ENCODE measurements at regions not wholly inside any gene's neighbourhood (a gene's known extent, or its start where the extent isn't known, plus 50 kb on each side); places are given as distances from the start of the nearest gene placed in this dataset.
A peak's percentile ranks its signal among the peaks of the same experiment; 100 is the strongest.
"Not testable (repeated sequence)": the region's sequence is repeated elsewhere in the genome, so short reads cannot be mapped to it uniquely, and the experiment has no call there.

DNA sequence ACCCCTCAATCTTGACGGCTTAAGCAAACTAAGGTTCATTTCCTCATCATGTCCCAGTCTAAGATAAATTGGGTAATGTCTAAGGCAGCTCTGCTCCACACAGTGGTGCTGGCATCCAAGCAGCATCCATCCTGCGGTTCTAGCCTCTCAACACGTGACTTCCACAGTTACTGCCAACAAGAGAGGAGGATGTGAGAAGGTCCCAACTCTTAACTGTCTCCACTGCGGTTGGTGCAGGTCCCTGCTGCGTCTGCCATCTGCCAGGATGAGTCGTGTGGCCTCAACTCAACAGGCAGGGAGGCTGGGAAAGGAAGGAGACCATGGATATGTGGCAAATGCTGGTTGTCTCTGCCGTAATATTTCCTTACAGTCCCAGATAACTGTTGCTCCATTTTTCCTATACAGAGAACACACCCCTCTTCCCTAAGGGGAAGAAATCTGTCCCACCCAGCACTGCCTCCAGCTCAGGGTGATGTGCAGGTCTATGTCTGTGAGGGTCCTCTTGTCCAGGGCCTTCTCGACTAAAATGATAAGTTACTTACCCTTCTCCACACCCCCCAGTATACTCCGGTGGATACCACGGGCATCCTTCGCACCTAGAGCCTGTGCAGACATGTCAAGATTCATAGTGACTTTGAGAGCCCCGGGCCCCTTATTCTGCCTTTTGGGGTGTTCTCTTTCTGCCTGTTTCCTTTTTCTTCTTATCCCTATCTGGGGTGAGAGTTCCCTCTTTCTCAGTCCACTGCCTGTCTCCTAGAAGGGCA lies 64.7 kb downstream of the KCNJ18 start:
- intact Hi-C loops (cut with DNase I): no loop called here
- Histone ChIP-seq H3K27ac (no peak overlapping the region), H3K36me3 (no peaks in the 10 kb centered on the region), H3K9me3 (no peaks in the 10 kb centered on the region), H3K4me1 (no peaks in the 10 kb centered on the region), H3K4me3 (no peak overlapping the region), H3K27me3 (no peaks in the 10 kb centered on the region)
- TF ChIP-seq, protein P1, sequence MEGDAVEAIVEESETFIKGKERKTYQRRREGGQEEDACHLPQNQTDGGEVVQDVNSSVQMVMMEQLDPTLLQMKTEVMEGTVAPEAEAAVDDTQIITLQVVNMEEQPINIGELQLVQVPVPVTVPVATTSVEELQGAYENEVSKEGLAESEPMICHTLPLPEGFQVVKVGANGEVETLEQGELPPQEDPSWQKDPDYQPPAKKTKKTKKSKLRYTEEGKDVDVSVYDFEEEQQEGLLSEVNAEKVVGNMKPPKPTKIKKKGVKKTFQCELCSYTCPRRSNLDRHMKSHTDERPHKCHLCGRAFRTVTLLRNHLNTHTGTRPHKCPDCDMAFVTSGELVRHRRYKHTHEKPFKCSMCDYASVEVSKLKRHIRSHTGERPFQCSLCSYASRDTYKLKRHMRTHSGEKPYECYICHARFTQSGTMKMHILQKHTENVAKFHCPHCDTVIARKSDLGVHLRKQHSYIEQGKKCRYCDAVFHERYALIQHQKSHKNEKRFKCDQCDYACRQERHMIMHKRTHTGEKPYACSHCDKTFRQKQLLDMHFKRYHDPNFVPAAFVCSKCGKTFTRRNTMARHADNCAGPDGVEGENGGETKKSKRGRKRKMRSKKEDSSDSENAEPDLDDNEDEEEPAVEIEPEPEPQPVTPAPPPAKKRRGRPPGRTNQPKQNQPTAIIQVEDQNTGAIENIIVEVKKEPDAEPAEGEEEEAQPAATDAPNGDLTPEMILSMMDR (IDR thresholded peaks at IDR 0.05): no peak
- ATAC-seq (no peak), DNase-seq (no peak)

DNA sequence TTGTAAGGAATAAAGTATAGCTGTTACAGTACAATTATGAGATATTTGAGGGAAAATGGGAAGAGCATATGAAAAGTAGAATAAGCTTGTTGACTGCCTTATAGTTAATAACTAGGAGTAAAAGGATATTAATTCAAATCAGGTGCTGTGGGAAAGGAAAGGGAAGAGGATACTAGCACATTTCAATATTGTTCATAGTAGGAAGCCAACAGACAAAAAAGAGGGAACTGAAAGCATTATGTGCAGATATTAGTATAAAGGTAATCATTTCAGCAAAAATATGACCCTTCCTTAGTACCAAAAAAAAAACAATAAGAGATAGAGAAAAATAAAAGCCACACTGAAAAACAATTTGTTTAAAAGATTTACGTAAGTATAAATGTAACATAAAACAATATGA lies 67.3 kb downstream of the KCNJ18 start:
- H3K9me3 ChIP-seq; DNase-seq; H3K27me3 ChIP-seq; H3K4me1 ChIP-seq; ATAC-seq; H3K27ac ChIP-seq; H3K4me3 ChIP-seq; intact Hi-C loops (cut with DNase I); H3K36me3 ChIP-seq: not testable (repeated sequence)

DNA sequence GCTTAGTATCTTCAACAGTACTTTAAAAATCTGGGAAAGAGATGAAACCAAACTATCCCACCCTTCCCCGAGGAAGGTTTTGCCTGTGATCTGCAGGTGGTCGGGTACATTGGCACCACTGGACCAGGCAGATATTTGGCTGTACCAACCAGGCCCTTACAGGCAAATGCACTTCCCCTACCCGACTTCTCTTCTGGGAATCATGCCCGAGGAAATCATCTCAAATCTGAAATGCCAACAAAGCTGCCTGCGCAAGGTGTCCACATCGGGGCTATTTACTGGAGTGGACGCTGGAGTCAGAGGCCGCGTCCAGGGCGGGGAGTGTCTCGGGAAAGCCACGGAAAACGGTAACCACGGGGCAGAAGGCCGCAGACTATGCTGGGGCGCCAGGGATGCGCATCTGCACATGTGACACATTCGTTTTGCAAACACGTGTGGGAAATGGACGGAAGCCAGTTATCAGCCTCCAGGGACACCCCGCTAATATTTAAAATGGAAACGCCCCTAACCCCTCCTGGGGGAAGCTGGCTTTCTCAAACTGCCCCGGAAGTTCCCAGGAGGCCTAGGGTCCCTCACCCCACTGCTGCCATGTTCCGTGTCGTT lies 71.5 kb downstream of the KCNJ18 start:
- ATAC-seq; H3K9me3 ChIP-seq; H3K27me3 ChIP-seq; intact Hi-C loops (cut with DNase I); H3K4me1 ChIP-seq; H3K36me3 ChIP-seq; H3K4me3 ChIP-seq; H3K27ac ChIP-seq: not testable (repeated sequence)
- peak; percentile 48 for DNase-seq

DNA sequence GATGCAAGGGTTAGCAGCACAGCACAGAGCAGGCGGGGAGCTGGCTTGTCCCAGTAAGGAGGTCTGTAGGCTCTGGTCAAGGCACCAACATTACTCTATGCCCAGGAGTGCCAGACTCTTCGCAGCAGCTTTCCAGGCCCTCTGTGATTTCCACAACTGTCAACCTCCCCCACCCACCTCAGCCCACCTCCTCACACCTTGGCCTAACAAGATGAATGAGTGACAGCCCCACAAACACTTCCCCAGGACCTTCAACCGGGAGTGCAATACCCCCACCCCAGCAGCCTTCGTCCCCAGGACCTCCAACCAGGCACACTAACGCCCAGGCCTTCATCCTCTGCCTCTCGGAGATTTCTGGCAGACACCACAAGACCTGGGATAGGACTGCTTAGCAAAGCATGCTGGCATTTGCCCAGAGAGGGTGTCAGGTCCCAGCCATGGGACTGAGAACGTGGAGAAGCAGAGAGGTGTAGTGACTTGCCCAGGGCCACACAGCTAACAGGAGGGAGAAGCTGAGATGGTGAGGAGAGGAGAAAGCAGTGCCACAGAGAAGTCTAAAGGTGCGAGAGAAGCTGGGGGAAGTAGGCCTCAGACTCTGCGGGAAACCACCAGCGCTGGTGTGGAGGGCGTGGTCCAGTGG lies 73.4 kb downstream of the KCNJ18 start:
- ATAC-seq; H3K9me3 ChIP-seq; H3K4me3 ChIP-seq; H3K36me3 ChIP-seq; H3K27ac ChIP-seq; H3K4me1 ChIP-seq; intact Hi-C loops (cut with DNase I); H3K27me3 ChIP-seq: not testable (repeated sequence)
- DNase-seq: peak; percentile 29

DNA sequence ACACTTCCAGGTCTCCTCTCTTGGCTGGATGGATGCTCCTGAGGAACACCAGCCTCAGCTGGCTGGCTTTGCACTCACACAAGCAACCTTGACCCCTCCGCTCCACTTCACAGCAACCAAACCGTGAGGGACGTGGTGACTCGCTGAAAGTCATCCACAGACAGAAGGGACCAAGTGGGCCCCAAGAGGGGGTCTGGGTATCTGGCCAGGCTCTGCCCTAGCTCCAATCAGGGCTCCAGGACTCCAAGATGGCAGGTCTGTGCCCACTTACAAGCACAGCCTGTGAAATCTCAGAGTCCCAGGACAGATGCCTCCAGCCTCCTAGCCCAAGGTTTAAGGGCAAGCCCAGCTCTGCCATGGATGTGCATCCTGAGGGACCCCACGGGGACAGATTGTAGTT lies 74.2 kb downstream of the KCNJ18 start:
- H3K9me3 ChIP-seq; H3K4me1 ChIP-seq; H3K27me3 ChIP-seq; intact Hi-C loops (cut with DNase I); H3K36me3 ChIP-seq; H3K4me3 ChIP-seq; ATAC-seq; H3K27ac ChIP-seq: not testable (repeated sequence)
- DNase-seq: peak; percentile 19

DNA sequence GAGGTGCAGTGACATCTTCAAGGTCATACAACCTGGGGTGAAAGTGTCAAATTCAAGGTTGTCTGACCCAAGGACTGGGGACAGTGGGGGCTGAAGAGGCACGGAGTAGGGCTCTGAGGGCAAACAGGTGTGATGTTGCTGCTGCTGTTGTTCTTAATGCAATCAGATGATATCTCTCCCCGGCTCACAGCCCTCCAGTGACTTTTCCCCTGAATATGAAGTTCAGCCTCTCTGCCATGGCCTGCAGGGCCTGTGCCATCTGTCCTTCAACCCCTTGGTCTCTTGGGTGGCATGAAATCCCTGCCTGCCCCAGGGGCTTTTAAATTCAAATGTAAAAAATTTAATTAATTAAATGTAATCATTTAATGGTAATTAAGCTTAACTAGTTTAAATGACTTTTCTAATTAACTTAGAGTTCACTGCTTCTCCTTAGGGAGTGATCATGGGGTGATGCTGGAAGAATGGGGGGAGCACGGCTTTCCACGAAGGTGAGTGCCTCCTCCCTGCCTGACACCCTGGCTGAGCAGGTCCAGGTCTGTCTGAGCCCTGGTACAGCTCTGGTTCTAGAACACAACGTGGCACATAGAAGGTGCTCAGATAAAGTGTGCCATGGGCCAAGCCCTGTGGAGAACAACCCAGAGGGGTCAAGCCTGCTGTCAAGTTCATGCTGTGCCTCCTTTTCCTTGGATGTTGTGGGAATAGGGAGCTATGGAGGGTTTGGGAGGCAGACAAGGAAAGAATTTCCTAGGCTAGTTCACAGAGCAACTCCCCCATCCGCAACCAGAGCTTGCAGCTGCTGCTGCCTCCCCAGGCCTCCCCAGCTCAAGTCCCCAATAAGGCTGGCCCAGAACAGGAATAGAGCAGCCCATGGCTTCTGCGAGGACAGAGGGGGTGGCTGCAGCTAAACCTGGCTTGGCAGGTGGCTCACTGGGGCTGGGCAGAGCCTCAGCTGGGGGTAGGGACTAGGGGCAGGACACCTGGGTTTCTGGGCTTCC lies 75.1 kb downstream of the KCNJ18 start:
- H3K27me3 ChIP-seq; H3K27ac ChIP-seq; H3K4me1 ChIP-seq; ATAC-seq; H3K4me3 ChIP-seq; intact Hi-C loops (cut with DNase I); H3K36me3 ChIP-seq; H3K9me3 ChIP-seq: not testable (repeated sequence)
- DNase-seq: peak; percentile 36

DNA sequence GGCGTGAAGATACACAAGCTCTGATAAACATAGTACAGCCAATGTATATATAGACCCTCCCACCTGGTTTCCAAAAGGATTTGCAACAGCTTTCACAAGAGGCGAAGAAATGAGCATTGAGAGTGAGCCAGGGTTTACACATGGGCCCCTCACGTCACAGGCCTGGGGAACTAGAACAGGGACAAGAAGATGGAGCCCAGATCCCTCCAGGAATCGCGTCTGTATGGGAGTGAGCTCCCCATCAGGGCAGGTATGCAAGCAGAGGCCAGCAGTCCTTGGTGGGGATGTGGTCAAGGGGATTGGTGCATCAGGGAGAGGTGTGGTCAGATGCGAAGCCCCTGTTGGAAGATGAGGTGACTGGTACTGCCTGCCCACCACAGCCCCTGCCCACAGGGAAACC lies 75.9 kb downstream of the KCNJ18 start:
- H3K4me3 ChIP-seq; DNase-seq; H3K36me3 ChIP-seq; intact Hi-C loops (cut with DNase I); H3K27me3 ChIP-seq; H3K4me1 ChIP-seq; ATAC-seq; H3K27ac ChIP-seq; H3K9me3 ChIP-seq: not testable (repeated sequence)

DNA sequence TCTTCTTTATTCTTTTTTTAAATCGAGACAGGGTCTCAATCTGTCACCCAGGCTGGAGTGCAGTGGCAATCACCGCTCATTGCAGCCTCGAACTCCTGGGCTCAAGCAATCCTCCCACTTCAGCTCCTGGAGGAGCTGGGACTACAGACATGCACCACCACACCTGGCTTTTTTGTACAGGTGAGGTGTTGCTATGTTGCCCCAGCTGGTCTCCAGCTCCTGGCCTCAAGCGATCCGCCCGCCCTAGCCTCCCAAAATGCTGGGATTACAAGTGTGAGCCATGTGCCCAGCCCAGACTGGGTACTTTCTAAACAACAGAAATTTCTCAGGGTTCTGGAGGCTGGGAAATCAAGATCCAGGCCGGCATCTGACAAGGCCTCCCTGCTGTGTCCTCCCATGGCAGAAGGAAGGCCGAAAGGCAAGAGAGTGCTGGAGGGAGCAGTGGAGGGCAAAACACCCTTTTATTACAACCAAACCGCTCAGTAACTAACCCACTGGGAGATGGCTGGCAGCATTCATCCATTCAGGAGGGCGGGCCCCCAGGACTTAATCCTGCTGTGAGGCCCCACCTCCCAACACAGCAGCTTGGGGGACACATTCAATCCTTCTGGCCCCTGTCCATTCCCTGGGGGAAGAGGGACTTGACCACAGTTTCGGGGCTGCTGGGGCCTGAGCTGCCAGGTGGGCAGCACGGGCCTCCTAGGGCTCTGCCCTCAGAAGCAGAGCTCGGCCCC lies 76.6 kb downstream of the KCNJ18 start:
- intact Hi-C loops (cut with DNase I); ATAC-seq: not testable (repeated sequence)
- DNase-seq: peak; percentile 58

DNA sequence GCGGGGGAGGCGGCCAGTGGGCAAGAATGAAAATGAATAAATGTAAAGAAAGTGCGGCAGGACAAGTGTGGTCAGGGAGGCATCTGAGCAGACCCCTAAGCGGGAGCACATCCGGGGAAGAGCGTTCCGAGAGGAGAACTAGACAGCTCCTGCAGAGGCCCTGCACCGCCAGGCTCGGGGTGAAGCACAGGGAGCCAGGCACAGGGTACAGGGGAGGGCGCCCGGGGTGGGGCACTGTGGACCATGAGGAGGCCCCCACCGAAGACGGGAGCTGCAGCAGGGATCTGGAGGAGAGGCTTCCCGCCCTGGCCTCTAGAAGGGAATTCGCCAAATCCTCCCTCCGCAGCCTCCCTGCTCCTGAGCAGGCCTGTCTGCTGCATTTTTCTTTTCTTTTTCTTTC lies 77.5 kb downstream of the KCNJ18 start:
- H3K27me3 ChIP-seq; H3K36me3 ChIP-seq; ATAC-seq; H3K4me1 ChIP-seq; H3K9me3 ChIP-seq; intact Hi-C loops (cut with DNase I); H3K27ac ChIP-seq; H3K4me3 ChIP-seq: not testable (repeated sequence)
- peak; percentile 56 for DNase-seq

More for the DNA sequence above, 76.6 kb downstream of the KCNJ18 start:
- H3K4me3 ChIP-seq, H3K4me1 ChIP-seq, H3K27ac ChIP-seq, H3K27me3 ChIP-seq, H3K36me3 ChIP-seq, H3K9me3 ChIP-seq: not testable (repeated sequence)

DNA sequence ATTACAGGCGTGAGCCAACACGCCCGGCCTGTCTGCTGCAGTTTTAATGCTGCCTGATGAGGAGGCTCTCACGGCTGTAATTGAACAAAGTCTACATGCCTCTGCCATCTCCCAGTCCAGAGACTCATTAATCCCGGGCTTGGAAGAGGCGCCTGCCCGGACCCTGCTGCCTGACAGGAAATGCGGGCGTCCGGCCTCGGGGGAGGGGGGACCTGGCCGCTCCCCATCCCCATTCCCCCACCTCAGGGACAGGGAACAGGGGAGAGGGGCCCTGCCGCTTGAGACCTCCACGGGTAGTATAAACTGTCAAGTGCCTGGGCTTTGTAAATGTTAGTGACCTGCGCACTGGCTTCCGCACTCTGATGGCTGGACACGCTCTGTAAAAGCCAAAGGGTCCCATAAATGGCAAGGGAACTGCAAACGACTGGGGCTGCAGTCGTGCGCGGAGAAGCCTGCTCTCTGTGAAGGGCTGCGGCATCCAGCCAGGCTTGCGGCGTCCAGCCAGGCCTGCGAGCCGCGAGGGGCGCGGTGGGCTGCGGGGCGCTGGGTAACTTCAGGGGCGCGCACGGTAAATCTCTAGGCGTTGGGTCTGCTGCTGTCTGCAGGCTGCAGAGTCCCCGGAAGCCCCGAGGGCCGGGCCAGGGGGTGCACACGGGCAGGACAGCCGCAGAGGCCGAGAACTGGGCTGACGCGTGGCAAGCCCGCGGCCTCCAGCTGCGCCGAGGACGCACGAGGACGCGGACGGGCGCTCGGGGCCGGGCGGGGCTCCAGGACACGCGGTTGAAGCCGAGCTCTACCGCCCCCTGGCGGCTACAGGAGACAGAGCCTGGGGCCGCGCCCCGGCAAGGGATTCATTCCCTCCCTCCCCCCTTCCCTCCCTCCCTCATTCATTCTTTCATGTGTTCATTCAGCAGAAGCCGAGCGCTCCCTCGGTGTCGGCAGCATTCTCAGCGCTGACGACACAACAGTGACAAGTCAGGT lies 78.4 kb downstream of the KCNJ18 start:
- H3K9me3 ChIP-seq; H3K27me3 ChIP-seq; H3K36me3 ChIP-seq; H3K4me3 ChIP-seq; intact Hi-C loops (cut with DNase I); H3K4me1 ChIP-seq; H3K27ac ChIP-seq: not testable (repeated sequence)
- ATAC-seq (peak; percentile 92), DNase-seq (peak; percentile 50)
